Duodenal mucosa (tissue), 2 donors: ENCODE measurements at regions not wholly inside any gene's neighbourhood (a gene's known extent, or its start where the extent isn't known, plus 50 kb on each side); places are given as distances from the start of the nearest gene placed in this dataset.
"Not testable (repeated sequence)": the region's sequence is repeated elsewhere in the genome, so short reads cannot be mapped to it uniquely, and the experiment has no call there.

Experiments used
- H3K27ac ChIP-seq: one replicate; pipeline ENCODE4 v1.7.0; 2013; ENCODE audit warnings: low read depth, low read length
- H3K27me3 ChIP-seq, 2 donors: one replicate each; pipeline ENCODE4 v1.7.0; 2013; ENCODE audit warnings: low read length in 2 of 2, control low read depth in 1 of 2; ENCODE audit not compliant: insufficient read depth in 2 of 2, control insufficient read depth in 1 of 2
- H3K36me3 ChIP-seq, 2 donors: one replicate each; pipeline ENCODE4 v1.7.0; 2013; ENCODE audit warnings: low read length in 2 of 2, control low read depth in 1 of 2; ENCODE audit not compliant: insufficient read depth in 2 of 2, control insufficient read depth in 1 of 2
- H3K4me1 ChIP-seq, 2 donors: one replicate each; pipeline ENCODE4 v1.7.0; 2013; ENCODE audit warnings: low read length in 2 of 2, control low read depth in 1 of 2; ENCODE audit not compliant: insufficient read depth in 2 of 2, control insufficient read depth in 1 of 2
- H3K4me3 ChIP-seq, 2 donors: one replicate each; pipeline ENCODE4 v1.7.0; 2013; ENCODE audit warnings: low read length in 2 of 2, low read depth in 1 of 2
- H3K9ac ChIP-seq, 2 donors: one replicate each; pipeline ENCODE4 v1.7.0; 2013; ENCODE audit warnings: low read length in 2 of 2, low read depth in 1 of 2
- H3K9me3 ChIP-seq, 2 donors: one replicate each; pipeline ENCODE4 v1.7.0; 2013; ENCODE audit warnings: low read length in 2 of 2, control low read depth in 1 of 2; ENCODE audit not compliant: control insufficient read depth in 1 of 2

GRCh38 chr20:30496656-30497055 is 760.8 kb upstream of the DEFB115 start:
- H3K4me1 ChIP-seq, H3K27ac ChIP-seq, H3K4me3 ChIP-seq, H3K9me3 ChIP-seq, H3K9ac ChIP-seq, H3K36me3 ChIP-seq, H3K27me3 ChIP-seq: not testable (repeated sequence)

GRCh38 chr20:30497191-30497590 is 760.3 kb upstream of the DEFB115 start:
- not testable (repeated sequence) for H3K9ac ChIP-seq, H3K27ac ChIP-seq, H3K4me1 ChIP-seq, H3K36me3 ChIP-seq, H3K27me3 ChIP-seq, H3K4me3 ChIP-seq, H3K9me3 ChIP-seq

- H3K27ac ChIP-seq, result no peak overlapping the region
These were observed 758.3 kb upstream of the DEFB115 start for GRCh38 chr20:30499123-30499522.

GRCh38 chr20:30499716-30500446 is 757.6 kb upstream of the DEFB115 start:
- H3K9me3 ChIP-seq, H3K9ac ChIP-seq, H3K27me3 ChIP-seq, H3K27ac ChIP-seq, H3K4me3 ChIP-seq, H3K4me1 ChIP-seq, H3K36me3 ChIP-seq: not testable (repeated sequence)

More at GRCh38 chr20:30499123-30499522, 758.3 kb upstream of the DEFB115 start:
- H3K27me3 ChIP-seq, result no peaks in the 10 kb centered on the region
- no peak overlapping the region for H3K4me3 ChIP-seq
- no peak overlapping the region for H3K9ac ChIP-seq
- H3K36me3 ChIP-seq, result no peaks in the 10 kb centered on the region
- no peaks in the 10 kb centered on the region for H3K4me1 ChIP-seq
- no peaks in the 10 kb centered on the region for H3K9me3 ChIP-seq

- H3K9ac ChIP-seq, H3K27me3 ChIP-seq, H3K36me3 ChIP-seq, H3K4me1 ChIP-seq, H3K9me3 ChIP-seq, H3K27ac ChIP-seq, H3K4me3 ChIP-seq: not testable (repeated sequence)
These were observed 757.0 kb upstream of the DEFB115 start for GRCh38 chr20:30500447-30500820.

- Histone ChIP-seq H3K4me1 (no peaks in the 10 kb centered on the region), H3K9me3 (no peaks in the 10 kb centered on the region)
These were observed 756.5 kb upstream of the DEFB115 start for GRCh38 chr20:30500829-30501440.

GRCh38 chr20:30502670-30503069 is 754.8 kb upstream of the DEFB115 start:
- H3K27me3 ChIP-seq, result no peaks in the 10 kb centered on the region
- no peak overlapping the region for H3K9ac ChIP-seq
- no peak overlapping the region for H3K4me3 ChIP-seq
- H3K4me1 ChIP-seq, result no peaks in the 10 kb centered on the region
- no peak overlapping the region for H3K27ac ChIP-seq
- H3K36me3 ChIP-seq, result no peaks in the 10 kb centered on the region
- no peaks in the 10 kb centered on the region for H3K9me3 ChIP-seq

More at GRCh38 chr20:30500829-30501440, 756.5 kb upstream of the DEFB115 start:
- H3K4me3 ChIP-seq, result no peak overlapping the region
- H3K36me3 ChIP-seq, result no peaks in the 10 kb centered on the region
- no peaks in the 10 kb centered on the region for H3K27me3 ChIP-seq
- no peak overlapping the region for H3K27ac ChIP-seq
- H3K9ac ChIP-seq, result no peak overlapping the region

GRCh38 chr20:30503204-30503603 is 754.3 kb upstream of the DEFB115 start:
- H3K4me1 ChIP-seq, H3K4me3 ChIP-seq, H3K9ac ChIP-seq, H3K27ac ChIP-seq, H3K9me3 ChIP-seq, H3K36me3 ChIP-seq, H3K27me3 ChIP-seq: not testable (repeated sequence)

- H3K36me3 ChIP-seq, result no peaks in the 10 kb centered on the region
These were observed 753.4 kb upstream of the DEFB115 start for GRCh38 chr20:30503992-30504570.

GRCh38 chr20:30505566-30505965 is 751.9 kb upstream of the DEFB115 start:
- H3K27me3 ChIP-seq, result no peaks in the 10 kb centered on the region
- H3K4me3 ChIP-seq, result no peak overlapping the region
- peaks cover 0 to 2% of the 10 kb centered on the region in 2 donors for H3K9me3 ChIP-seq
- H3K9ac ChIP-seq, result no peak overlapping the region
- H3K36me3 ChIP-seq, result no peaks in the 10 kb centered on the region
- no peaks in the 10 kb centered on the region for H3K4me1 ChIP-seq
- no peak overlapping the region for H3K27ac ChIP-seq

More at GRCh38 chr20:30503992-30504570, 753.4 kb upstream of the DEFB115 start:
- Histone ChIP-seq H3K9me3 (peaks cover 0 to 2% of the 10 kb centered on the region in 2 donors), H3K4me1 (no peaks in the 10 kb centered on the region), H3K27me3 (no peaks in the 10 kb centered on the region), H3K4me3 (no peak overlapping the region), H3K27ac (no peak overlapping the region), H3K9ac (no peak overlapping the region)
